ENCODE measurements at regions not wholly inside any gene's neighbourhood (a gene's known extent, or its start where the extent isn't known, plus 50 kb on each side); places are given as distances from the start of the nearest gene placed in this dataset.
A peak's percentile ranks its signal among the peaks of the same experiment; 100 is the strongest.

GRCh38 chr7:69182596-69183467 lies 415.4 kb upstream of the AUTS2 start:
- no peak for DNase-seq
- TF ChIP-seq, protein P1, sequence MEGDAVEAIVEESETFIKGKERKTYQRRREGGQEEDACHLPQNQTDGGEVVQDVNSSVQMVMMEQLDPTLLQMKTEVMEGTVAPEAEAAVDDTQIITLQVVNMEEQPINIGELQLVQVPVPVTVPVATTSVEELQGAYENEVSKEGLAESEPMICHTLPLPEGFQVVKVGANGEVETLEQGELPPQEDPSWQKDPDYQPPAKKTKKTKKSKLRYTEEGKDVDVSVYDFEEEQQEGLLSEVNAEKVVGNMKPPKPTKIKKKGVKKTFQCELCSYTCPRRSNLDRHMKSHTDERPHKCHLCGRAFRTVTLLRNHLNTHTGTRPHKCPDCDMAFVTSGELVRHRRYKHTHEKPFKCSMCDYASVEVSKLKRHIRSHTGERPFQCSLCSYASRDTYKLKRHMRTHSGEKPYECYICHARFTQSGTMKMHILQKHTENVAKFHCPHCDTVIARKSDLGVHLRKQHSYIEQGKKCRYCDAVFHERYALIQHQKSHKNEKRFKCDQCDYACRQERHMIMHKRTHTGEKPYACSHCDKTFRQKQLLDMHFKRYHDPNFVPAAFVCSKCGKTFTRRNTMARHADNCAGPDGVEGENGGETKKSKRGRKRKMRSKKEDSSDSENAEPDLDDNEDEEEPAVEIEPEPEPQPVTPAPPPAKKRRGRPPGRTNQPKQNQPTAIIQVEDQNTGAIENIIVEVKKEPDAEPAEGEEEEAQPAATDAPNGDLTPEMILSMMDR (IDR thresholded peaks at IDR 0.05; ENCODE audit: low read depth, low read length) = no peak
- H3K27ac ChIP-seq = no peak overlapping the region
- no peaks in the 10 kb centered on the region for H3K27me3 ChIP-seq (ENCODE audit: insufficient read depth, low read depth, severe bottlenecking)
- H3K36me3 ChIP-seq = no peaks in the 10 kb centered on the region
- H3K4me3 ChIP-seq (ENCODE audit: low read depth, low read length) = no peak overlapping the region
- H3K9me3 ChIP-seq (ENCODE audit: severe bottlenecking) = no peaks in the 10 kb centered on the region

DNA sequence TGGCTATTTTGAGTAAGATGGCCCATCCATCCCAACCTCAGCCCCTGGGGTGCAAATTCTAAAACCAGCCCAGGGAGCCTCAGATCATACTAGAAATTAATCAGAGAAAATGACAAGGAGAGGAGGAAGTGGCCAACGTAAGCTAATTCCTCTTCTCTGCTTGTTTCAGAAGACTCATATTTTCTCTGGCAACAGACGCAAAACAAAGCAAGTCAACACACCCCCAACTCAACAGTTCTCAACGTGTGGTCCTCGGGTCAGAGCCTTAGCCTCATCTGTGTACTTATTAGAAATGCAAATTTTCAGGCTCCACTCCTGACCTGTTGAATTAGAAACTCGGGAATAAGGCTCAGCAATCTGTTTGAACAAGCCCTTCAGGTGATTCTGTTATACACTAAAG lies 413.9 kb upstream of the AUTS2 start:
- no peak overlapping the region for H3K4me3 ChIP-seq (ENCODE audit: low read depth, low read length)
- TF ChIP-seq, protein P1 (IDR thresholded peaks at IDR 0.05; ENCODE audit: low read depth, low read length) = no peak
- H3K9me3 ChIP-seq (ENCODE audit: severe bottlenecking) = peaks cover 4% of the 10 kb centered on the region
- no peaks in the 10 kb centered on the region for H3K36me3 ChIP-seq
- no peak overlapping the region for H3K27ac ChIP-seq
- DNase-seq = no peak
- no peaks in the 10 kb centered on the region for H3K27me3 ChIP-seq (ENCODE audit: insufficient read depth, low read depth, severe bottlenecking)

- Histone ChIP-seq H3K4me3 (ENCODE audit: low read depth, low read length) (no peak overlapping the region), H3K27me3 (ENCODE audit: insufficient read depth, low read depth, severe bottlenecking) (no peaks in the 10 kb centered on the region), H3K36me3 (no peaks in the 10 kb centered on the region), H3K27ac (no peak overlapping the region), H3K9me3 (ENCODE audit: severe bottlenecking) (peaks cover 4% of the 10 kb centered on the region)
- TF ChIP-seq, protein P1 (IDR thresholded peaks at IDR 0.05; ENCODE audit: low read depth, low read length) = no peak
- DNase-seq = no peak
Measured at GRCh38 chr7:69185170-69185569, 413.1 kb upstream of the AUTS2 start.

GRCh38 chr7:69186974-69187373 lies 411.3 kb upstream of the AUTS2 start:
- Histone ChIP-seq H3K36me3 (no peaks in the 10 kb centered on the region), H3K9me3 (ENCODE audit: severe bottlenecking) (peaks cover 4% of the 10 kb centered on the region), H3K27ac (no peak overlapping the region), H3K27me3 (ENCODE audit: insufficient read depth, low read depth, severe bottlenecking) (no peaks in the 10 kb centered on the region), H3K4me3 (ENCODE audit: low read depth, low read length) (no peak overlapping the region)
- no peak for DNase-seq
- TF ChIP-seq, protein P1 (IDR thresholded peaks at IDR 0.05; ENCODE audit: low read depth, low read length) = no peak

DNA sequence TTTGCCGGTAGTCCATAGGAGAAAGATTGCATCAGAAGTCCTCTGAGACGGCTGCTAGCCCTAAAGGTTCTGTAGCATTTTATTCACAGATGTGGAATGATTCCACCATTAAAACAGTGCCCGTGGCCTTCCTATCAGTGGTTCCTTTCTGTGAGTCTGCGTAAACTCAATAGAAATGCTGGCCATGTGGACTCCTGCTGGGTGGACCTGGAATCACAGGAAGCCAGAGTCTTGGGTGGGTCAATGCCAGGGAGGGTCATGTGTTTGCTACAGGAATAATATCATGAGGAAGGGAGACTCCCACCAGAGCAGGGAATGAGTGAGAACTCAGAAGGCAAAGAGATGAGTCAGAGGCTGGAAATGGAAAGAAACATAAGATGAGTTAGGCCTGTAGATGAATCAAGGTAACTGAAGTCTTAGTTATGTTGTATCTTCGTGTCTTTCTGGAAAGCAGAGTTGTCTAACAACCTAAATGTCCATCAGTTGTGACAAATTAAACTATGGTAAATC lies 410.4 kb upstream of the AUTS2 start:
- DNase-seq = no peak
- TF ChIP-seq, protein P1 (IDR thresholded peaks at IDR 0.05; ENCODE audit: low read depth, low read length) = peak; percentile 25

More for the DNA sequence above, 410.4 kb upstream of the AUTS2 start:
- peaks cover 4% of the 10 kb centered on the region for H3K9me3 ChIP-seq (ENCODE audit: severe bottlenecking)
- H3K27me3 ChIP-seq (ENCODE audit: insufficient read depth, low read depth, severe bottlenecking) = no peaks in the 10 kb centered on the region
- no peak overlapping the region for H3K27ac ChIP-seq
- no peaks in the 10 kb centered on the region for H3K36me3 ChIP-seq
- H3K4me3 ChIP-seq (ENCODE audit: low read depth, low read length) = no peak overlapping the region
